ENCODE measurements at regions not wholly inside any gene's neighbourhood (a gene's known extent, or its start where the extent isn't known, plus 50 kb on each side); places are given as distances from the start of the nearest gene placed in this dataset.
"Not testable (repeated sequence)": the region's sequence is repeated elsewhere in the genome, so short reads cannot be mapped to it uniquely, and the experiment has no call there.

DNA sequence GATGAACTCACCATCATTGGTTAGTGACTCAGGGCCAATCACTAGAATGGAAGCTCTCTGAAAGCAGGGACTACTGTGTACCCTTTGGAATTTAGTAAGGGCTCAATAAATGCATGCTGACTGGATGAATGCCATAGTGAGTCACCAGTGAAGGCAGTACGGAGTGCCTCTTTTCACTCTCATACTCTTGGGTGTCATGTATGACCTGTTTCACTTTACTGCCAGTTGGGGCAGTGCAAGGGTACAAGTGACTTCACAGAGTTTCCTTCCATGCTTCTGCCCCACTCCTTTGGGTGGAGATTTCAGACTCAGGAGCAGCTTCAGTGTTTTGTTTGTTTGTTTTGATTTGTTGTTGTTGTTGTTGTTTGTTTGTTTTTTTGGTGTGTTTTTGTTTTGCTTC lies 57.7 kb downstream of the SOX3 start:
- DNase-seq (ENCODE audit: low spot score): no peak

- no peak for DNase-seq (ENCODE audit: low spot score)
Measured at GRCh38 chrX:140440876-140441275, 64.0 kb downstream of the SOX3 start.

GRCh38 chrX:140439476-140439875 lies 65.4 kb downstream of the SOX3 start:
- DNase-seq (ENCODE audit: low spot score): no peak

DNA sequence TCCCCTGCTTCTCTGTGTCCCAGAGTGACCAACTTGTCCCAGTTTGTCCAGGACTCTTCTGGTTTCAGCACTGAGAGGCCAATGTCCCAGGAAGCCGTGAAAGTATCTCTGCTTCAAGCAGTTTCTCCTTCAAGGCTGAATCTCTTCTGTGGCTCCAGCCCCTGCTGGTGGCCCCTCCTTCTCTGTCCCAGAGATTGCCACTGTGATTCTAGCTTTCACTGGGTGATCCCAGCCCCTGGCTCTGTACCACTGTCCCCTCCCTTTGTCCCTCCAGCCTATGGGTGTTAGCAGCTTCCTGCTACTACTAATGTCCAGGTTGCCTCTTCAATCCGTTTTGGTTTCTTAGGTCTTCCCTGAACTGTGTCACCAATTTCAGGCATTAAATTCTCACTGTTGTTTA lies 70.5 kb downstream of the SOX3 start:
- DNase-seq (ENCODE audit: low spot score): no peak

DNA sequence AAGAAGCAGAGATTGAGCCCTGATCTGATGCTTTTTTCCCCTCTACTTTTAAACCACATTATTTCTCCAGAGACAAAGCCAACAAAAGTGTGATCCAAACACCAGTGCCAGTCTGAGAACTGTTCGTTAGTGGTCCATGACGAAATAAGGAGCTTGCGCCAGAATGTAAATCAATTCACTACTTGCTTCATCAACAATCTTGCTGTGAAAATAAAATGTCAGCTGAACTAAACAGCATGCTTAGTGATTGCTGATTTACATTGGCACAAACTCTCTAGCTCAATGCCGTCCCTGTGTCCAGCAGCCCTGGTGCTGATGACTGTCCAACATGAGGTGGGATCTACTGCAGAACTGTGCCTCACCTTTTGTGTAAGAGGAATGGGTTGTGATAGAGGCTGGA lies 71.3 kb downstream of the SOX3 start:
- no peak for DNase-seq (ENCODE audit: low spot score)

- DNase-seq (ENCODE audit: low spot score): no peak
Measured at GRCh38 chrX:140432346-140433175, 72.3 kb downstream of the SOX3 start.

- DNase-seq (ENCODE audit: low spot score): no peak
Measured at GRCh38 chrX:140431521-140431920, 73.3 kb downstream of the SOX3 start.

GRCh38 chrX:140425712-140426395 lies 79.0 kb downstream of the SOX3 start:
- DNase-seq (ENCODE audit: low spot score): no peak

DNA sequence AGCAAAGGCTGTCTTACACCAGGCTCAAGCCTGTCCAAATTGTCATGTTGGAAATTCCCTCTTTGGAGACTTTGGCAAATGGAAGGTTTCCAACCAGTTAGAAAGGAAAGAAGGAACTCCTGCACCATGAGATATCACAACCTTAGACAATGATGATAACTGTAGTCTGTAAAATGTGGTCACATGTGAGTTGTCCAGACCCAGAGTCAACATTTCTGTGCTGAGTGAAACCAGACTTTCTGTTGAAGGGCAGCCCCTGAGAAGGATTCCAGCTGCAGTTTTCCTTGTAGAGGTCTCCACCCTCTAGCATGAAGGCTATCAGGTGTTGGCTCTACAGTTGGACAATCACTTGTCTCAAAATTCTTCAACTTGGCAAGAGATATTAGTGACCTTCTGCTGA lies 82.4 kb downstream of the SOX3 start:
- DNase-seq (ENCODE audit: low spot score): no peak

GRCh38 chrX:140402131-140402530 lies 102.7 kb downstream of the SOX3 start:
- DNase-seq (ENCODE audit: low spot score): not testable (repeated sequence)

DNA sequence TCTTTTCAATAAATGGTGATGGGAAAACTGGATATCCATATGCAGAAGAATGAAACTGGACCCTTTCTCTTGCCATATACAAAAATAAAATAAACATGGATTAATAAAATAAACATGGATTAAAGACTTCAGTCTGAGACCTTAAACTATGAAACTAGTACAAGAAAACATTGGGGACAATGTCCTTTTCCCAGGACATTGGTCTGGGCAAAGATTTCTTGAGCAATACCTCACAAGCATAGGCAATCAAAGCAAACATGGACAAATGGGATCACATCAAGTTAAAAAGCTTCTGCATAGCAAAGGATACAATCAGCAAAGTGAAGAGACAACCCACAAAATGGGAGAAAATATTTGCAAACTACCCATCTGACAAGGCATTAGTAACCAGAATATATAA lies 108.5 kb downstream of the SOX3 start:
- not testable (repeated sequence) for DNase-seq (ENCODE audit: low spot score)

- no peak for DNase-seq (ENCODE audit: low spot score)
Measured at GRCh38 chrX:140393507-140393906, 111.4 kb downstream of the SOX3 start.

- DNase-seq (ENCODE audit: low spot score): no peak
Measured at GRCh38 chrX:140391313-140391712, 113.6 kb downstream of the SOX3 start.

DNA sequence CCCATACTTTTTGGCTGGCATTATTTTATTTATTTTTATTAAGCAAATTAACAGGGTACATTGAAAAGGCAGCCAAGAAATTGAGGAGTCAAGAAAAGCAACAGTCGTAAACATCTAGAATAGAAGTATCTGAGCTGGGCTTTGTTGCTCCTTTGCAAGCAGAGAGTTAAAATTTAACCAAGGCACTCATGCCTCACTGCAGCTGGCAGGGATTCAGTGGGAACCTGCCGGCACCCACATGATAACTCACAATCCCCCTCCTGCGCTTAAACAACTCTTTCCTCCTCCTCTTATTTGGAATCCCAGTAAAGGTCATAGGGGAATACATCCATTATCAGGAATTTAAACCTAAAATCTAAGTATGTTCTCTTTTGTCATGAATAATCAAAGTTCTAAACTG lies 115.5 kb downstream of the SOX3 start:
- no peak for DNase-seq (ENCODE audit: low spot score)

DNA sequence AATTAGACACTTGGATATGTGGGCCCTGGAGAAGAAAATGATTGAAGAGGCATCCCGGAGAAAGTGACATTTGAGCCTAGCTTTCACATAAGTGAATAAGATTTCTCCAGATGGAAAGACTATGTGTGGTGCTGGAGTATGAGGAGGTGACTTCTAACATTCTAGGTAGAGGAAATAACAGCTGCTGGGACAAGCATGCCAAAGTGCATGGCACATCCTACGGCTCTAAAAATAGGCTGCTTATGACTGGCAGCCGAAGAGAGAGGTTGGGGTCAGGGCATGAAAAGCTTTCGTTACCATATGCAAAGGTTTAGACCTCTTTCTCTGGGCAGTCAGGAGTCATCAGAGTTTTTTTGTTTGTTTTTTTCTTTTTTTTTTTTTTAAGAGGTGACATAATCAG lies 142.0 kb downstream of the SOX3 start:
- no peak for DNase-seq (ENCODE audit: low spot score)

- DNase-seq (ENCODE audit: low spot score): no peak
Measured at GRCh38 chrX:140360924-140361323, 143.9 kb downstream of the SOX3 start.

DNA sequence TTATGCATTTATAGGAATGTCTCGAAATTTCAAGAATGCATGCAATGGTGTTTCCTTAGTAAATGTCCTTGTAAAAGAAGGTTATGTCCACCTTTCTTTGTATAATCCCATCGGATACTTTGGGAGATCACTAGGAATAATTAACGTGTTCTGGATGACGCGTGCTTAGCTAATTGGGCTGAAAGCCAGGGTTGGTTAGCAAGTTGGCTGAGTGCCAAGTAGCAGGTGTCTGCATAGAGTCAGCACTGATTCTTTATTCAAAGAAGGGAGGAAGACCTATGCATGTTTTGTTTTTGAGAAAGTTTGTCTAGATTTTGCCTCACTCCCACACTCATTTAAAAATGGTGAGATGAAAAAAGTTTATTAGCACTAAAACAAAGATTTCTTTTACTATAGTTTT lies 144.6 kb downstream of the SOX3 start:
- DNase-seq (ENCODE audit: low spot score): no peak

DNA sequence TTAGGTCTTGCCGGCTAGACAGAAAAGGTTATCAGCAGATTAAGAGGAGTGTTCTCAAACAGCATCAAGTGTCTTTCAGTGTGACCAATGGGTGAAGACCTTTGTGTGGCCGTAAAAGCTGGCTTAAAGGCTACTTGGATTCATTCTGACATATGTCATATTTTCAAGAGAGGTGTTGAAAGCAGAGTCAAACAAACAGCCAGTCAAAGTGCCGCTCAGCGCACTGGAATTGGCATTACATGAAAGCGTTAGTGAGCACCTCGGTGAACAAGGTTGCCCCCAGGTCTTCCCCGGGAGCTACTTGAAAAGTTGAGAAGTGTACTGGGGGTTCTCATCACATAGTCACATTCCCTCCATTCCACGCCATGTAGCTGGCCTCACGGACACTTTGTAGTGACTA lies 148.9 kb downstream of the SOX3 start:
- DNase-seq (ENCODE audit: low spot score): no peak

GRCh38 chrX:140355429-140355828 lies 149.4 kb downstream of the SOX3 start:
- DNase-seq (ENCODE audit: low spot score): no peak

DNA sequence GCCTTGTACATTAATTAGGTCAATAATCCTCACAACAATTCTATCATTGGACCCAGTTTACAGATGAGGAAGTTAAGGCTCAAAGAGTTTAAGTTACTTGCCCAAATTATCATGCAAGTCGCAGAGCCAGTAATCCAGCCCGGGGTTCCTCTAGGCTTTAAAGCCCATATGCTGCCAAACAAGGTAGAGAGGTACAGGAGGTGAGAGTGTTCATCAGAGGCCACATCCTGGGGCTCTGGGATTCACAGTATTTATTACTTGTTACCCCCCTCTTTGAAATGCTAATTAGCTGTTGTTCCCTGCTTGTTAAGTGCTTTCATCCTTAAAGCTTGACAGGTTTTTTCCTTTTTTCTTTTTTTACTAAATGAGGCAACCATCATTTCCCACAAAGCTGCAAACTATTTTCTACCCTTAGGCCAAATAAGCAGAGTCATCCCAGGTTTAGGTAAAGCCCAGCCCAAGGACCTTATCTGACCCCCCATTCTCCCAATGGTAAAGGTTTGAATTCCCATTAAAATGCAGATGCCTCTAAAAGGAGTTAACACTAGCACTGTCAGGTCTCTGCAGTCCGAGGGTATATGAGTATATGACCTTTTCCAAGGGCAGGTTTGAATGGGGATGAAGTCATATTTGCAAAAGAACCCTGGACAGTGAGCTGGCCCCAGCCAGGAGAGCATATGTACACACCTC lies 150.3 kb downstream of the SOX3 start:
- DNase-seq (ENCODE audit: low spot score): no peak

- DNase-seq (ENCODE audit: low spot score): no peak
Measured at GRCh38 chrX:140346729-140347128, 158.1 kb downstream of the SOX3 start.

GRCh38 chrX:140343226-140343868 lies 161.5 kb downstream of the SOX3 start:
- DNase-seq (ENCODE audit: low spot score): no peak

DNA sequence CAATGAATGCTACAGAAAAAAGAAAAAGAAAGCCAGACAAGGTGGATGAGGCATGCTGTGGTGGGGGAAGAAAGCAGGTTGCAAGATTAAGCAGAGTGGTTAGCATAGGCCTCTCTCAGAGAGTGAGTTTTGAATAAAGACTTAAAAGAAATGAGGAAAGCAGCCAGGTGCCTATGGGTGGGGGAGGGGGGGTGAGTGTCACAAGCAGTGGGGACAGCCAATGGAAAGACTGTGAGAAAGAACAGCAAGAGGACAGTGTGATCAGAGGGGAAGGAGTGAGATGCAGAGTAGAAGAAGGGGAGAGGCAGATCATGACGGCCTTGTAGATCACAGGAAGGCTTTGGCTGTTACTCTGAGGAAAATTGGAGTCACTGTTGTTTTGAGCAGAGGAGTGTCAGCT lies 162.5 kb downstream of the SOX3 start:
- DNase-seq (ENCODE audit: low spot score): no peak

Measured in CD4-positive, alpha-beta T cell treated with Interleukin-2 at 100 ng/mL for 4 hours (primary cell).